Glomerular visceral epithelial cell (primary cell): ENCODE measurements at regions not wholly inside any gene's neighbourhood (a gene's known extent, or its start where the extent isn't known, plus 50 kb on each side); places are given as distances from the start of the nearest gene placed in this dataset.

Experiments
- DNase-seq: peaks from one replicate; pipeline ENCODE4 v3.0.0-alpha.2; 2016; ENCODE audit errors: extremely low spot score

- DNase-seq: peak; percentile 4
Measured at GRCh38 chr3:148147903-148148302, 549.8 kb upstream of the AGTR1 start.

- DNase-seq: no peak
Measured at GRCh38 chr3:148149556-148149955, 548.1 kb upstream of the AGTR1 start.

- DNase-seq: no peak
Measured at GRCh38 chr3:148150141-148150540, 547.6 kb upstream of the AGTR1 start.

GRCh38 chr3:148158210-148158609, 539.5 kb upstream of the AGTR1 start:
- DNase-seq: peak; percentile 39

GRCh38 chr3:148162132-148162531, 535.6 kb upstream of the AGTR1 start:
- no peak for DNase-seq

GRCh38 chr3:148168347-148168746, 529.4 kb upstream of the AGTR1 start:
- no peak for DNase-seq

GRCh38 chr3:148173851-148174250, 523.9 kb upstream of the AGTR1 start:
- DNase-seq: no peak

GRCh38 chr3:148175214-148175613, 522.5 kb upstream of the AGTR1 start:
- no peak for DNase-seq

- no peak for DNase-seq
Measured at GRCh38 chr3:148178503-148178902, 519.2 kb upstream of the AGTR1 start.

- DNase-seq: no peak
Measured at GRCh38 chr3:148184798-148185197, 512.9 kb upstream of the AGTR1 start.

GRCh38 chr3:148186881-148187280, 510.8 kb upstream of the AGTR1 start:
- DNase-seq: no peak

GRCh38 chr3:148187296-148187695, 510.4 kb upstream of the AGTR1 start:
- DNase-seq: no peak

GRCh38 chr3:148190441-148190990, 507.2 kb upstream of the AGTR1 start:
- no peak for DNase-seq

GRCh38 chr3:148191966-148192365, 505.7 kb upstream of the AGTR1 start:
- DNase-seq: no peak

GRCh38 chr3:148197061-148197460, 500.6 kb upstream of the AGTR1 start:
- DNase-seq: no peak

- no peak for DNase-seq
Measured at GRCh38 chr3:148202386-148202785, 495.3 kb upstream of the AGTR1 start.

- no peak for DNase-seq
Measured at GRCh38 chr3:148203297-148204010, 494.2 kb upstream of the AGTR1 start.

GRCh38 chr3:148204131-148204530, 493.6 kb upstream of the AGTR1 start:
- no peak for DNase-seq

- no peak for DNase-seq
Measured at GRCh38 chr3:148205977-148206376, 491.7 kb upstream of the AGTR1 start.

- no peak for DNase-seq
Measured at GRCh38 chr3:148206446-148206845, 491.3 kb upstream of the AGTR1 start.

- no peak for DNase-seq
Measured at GRCh38 chr3:148208975-148209374, 488.7 kb upstream of the AGTR1 start.

GRCh38 chr3:148211725-148212124, 486.0 kb upstream of the AGTR1 start:
- peak; percentile 11 for DNase-seq

- no peak for DNase-seq
Measured at GRCh38 chr3:148214705-148215104, 483.0 kb upstream of the AGTR1 start.

GRCh38 chr3:148217317-148217716, 480.4 kb upstream of the AGTR1 start:
- no peak for DNase-seq
